ENCODE measurements at regions not wholly inside any gene's neighbourhood (a gene's known extent, or its start where the extent isn't known, plus 50 kb on each side); places are given as distances from the start of the nearest gene placed in this dataset.

DNA sequence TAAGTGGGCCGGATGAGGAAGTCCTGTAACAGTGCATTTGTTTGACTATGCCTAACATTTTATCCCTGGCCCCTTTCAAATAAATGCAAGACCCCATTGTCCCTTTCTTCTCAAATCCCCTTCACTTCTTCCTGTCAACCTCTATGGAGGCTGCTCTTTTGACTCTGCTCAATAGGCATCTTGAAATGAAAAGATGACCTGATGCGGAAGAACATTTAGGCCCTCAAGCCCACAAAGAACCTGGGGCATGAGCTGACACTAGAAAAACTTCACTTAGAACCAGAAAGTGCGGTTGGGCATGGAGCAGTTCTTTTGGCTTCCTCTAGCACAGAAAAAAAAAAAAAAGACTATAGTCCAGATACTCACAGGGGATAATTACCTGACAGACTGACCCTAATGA, 1434.7 kb upstream of the WWC1 start:
- Histone ChIP-seq H3K27ac (no peak overlapping the region), H3K36me3 (no peaks in the 10 kb centered on the region), H3K27me3 (no peaks in the 10 kb centered on the region), H3K4me1 (no peaks in the 10 kb centered on the region), H3K4me3 (no peak overlapping the region), H3K9me3 (no peaks in the 10 kb centered on the region)
- ATAC-seq (no peak), DNase-seq (no peak)
- intact Hi-C loops (cut with DNase I; ENCODE audit: low total_unique reads): no loop called here
- no peak for TF ChIP-seq POLR2A (IDR thresholded peaks at IDR 0.05)
- TF ChIP-seq, protein P1, sequence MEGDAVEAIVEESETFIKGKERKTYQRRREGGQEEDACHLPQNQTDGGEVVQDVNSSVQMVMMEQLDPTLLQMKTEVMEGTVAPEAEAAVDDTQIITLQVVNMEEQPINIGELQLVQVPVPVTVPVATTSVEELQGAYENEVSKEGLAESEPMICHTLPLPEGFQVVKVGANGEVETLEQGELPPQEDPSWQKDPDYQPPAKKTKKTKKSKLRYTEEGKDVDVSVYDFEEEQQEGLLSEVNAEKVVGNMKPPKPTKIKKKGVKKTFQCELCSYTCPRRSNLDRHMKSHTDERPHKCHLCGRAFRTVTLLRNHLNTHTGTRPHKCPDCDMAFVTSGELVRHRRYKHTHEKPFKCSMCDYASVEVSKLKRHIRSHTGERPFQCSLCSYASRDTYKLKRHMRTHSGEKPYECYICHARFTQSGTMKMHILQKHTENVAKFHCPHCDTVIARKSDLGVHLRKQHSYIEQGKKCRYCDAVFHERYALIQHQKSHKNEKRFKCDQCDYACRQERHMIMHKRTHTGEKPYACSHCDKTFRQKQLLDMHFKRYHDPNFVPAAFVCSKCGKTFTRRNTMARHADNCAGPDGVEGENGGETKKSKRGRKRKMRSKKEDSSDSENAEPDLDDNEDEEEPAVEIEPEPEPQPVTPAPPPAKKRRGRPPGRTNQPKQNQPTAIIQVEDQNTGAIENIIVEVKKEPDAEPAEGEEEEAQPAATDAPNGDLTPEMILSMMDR (IDR thresholded peaks at IDR 0.05 in 4 of 5, conservative IDR thresholded peaks at IDR 0.05 in 1 of 5): no peak
- in situ Hi-C loops (cut with MboI; ENCODE audit: low sequenced_read_pairs in 4 of 4): no loop called here

GRCh38 chr5:166860426-166860825, 1431.0 kb upstream of the WWC1 start:
- Histone ChIP-seq H3K27me3 (no peaks in the 10 kb centered on the region), H3K36me3 (no peaks in the 10 kb centered on the region), H3K4me3 (no peak overlapping the region), H3K27ac (no peak overlapping the region), H3K9me3 (no peaks in the 10 kb centered on the region), H3K4me1 (no peaks in the 10 kb centered on the region)
- ATAC-seq: no peak
- no peak for DNase-seq
- no peak for TF ChIP-seq POLR2A (IDR thresholded peaks at IDR 0.05)
- TF ChIP-seq, protein P1 (IDR thresholded peaks at IDR 0.05 in 4 of 5, conservative IDR thresholded peaks at IDR 0.05 in 1 of 5): no peak
- in situ Hi-C loops (cut with MboI; ENCODE audit: low sequenced_read_pairs in 4 of 4): no loop called here
- intact Hi-C loops (cut with DNase I; ENCODE audit: low total_unique reads): no loop called here

DNA sequence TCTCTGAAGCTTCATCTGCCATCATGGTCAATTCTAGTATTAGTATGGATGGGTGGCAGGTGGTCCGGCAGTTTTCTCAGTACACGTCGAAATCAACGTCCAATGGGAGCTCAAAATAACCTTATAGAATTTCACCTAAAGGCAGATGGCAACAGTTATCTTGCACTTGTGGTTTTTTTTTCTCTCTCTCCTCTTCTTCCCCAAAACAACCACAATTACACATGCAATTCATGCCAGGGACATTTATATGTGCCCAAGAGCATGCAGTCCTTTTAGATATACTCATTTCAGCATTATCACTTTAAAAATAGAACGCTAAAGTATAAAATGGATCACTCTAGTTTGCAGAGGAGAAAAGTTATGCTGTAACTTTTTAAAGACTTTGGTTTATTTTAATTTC, 1428.9 kb upstream of the WWC1 start:
- Histone ChIP-seq H3K9me3 (no peaks in the 10 kb centered on the region), H3K36me3 (no peaks in the 10 kb centered on the region), H3K4me3 (no peak overlapping the region), H3K27me3 (no peaks in the 10 kb centered on the region), H3K27ac (no peak overlapping the region), H3K4me1 (no peaks in the 10 kb centered on the region)
- in situ Hi-C loops (cut with MboI; ENCODE audit: low sequenced_read_pairs in 4 of 4) (no loop called here), intact Hi-C loops (cut with DNase I; ENCODE audit: low total_unique reads) (no loop called here)
- no peak for DNase-seq
- TF ChIP-seq, protein P1 (IDR thresholded peaks at IDR 0.05 in 4 of 5, conservative IDR thresholded peaks at IDR 0.05 in 1 of 5): no peak
- TF ChIP-seq POLR2A (IDR thresholded peaks at IDR 0.05): no peak
- ATAC-seq: no peak

- H3K27me3 ChIP-seq: no peaks in the 10 kb centered on the region
- TF ChIP-seq, protein P1 (IDR thresholded peaks at IDR 0.05 in 4 of 5, conservative IDR thresholded peaks at IDR 0.05 in 1 of 5): no peak
- TF ChIP-seq POLR2A (IDR thresholded peaks at IDR 0.05): no peak
- no peaks in the 10 kb centered on the region for H3K9me3 ChIP-seq
- intact Hi-C loops (cut with DNase I; ENCODE audit: low total_unique reads) (no loop called here), in situ Hi-C loops (cut with MboI; ENCODE audit: low sequenced_read_pairs in 4 of 4) (no loop called here)
- ATAC-seq (no peak), DNase-seq (no peak)
- no peak overlapping the region for H3K27ac ChIP-seq
- H3K36me3 ChIP-seq: no peaks in the 10 kb centered on the region
- H3K4me3 ChIP-seq: no peak overlapping the region
- H3K4me1 ChIP-seq: no peaks in the 10 kb centered on the region
Measured at GRCh38 chr5:166865206-166865605, 1426.2 kb upstream of the WWC1 start.

GRCh38 chr5:166880456-166880855, 1411.0 kb upstream of the WWC1 start:
- intact Hi-C loops (cut with DNase I; ENCODE audit: low total_unique reads) (no loop called here), in situ Hi-C loops (cut with MboI; ENCODE audit: low sequenced_read_pairs in 4 of 4) (no loop called here)
- no peaks in the 10 kb centered on the region for H3K27me3 ChIP-seq
- no peaks in the 10 kb centered on the region for H3K36me3 ChIP-seq
- H3K4me3 ChIP-seq: no peak overlapping the region
- no peaks in the 10 kb centered on the region for H3K9me3 ChIP-seq
- no peak overlapping the region for H3K27ac ChIP-seq
- TF ChIP-seq, protein P1 (IDR thresholded peaks at IDR 0.05 in 4 of 5, conservative IDR thresholded peaks at IDR 0.05 in 1 of 5): no peak
- no peak for TF ChIP-seq POLR2A (IDR thresholded peaks at IDR 0.05)
- DNase-seq (no peak), ATAC-seq (no peak)
- no peaks in the 10 kb centered on the region for H3K4me1 ChIP-seq

Measured in gastrocnemius medialis (tissue), 4 donors.